ENCODE measurements at regions not wholly inside any gene's neighbourhood (a gene's known extent, or its start where the extent isn't known, plus 50 kb on each side); places are given as distances from the start of the nearest gene placed in this dataset.

- CTCF ChIA-PET: no interaction called here
- no peaks in the 10 kb centered on the region for H3K9me3 ChIP-seq (ENCODE audit: control insufficient read depth, insufficient read depth, low read depth, low read length)
Measured at GRCh38 chr7:67847092-67847787, 850.6 kb downstream of the TYW1 start.

GRCh38 chr7:67854221-67855178 is 857.9 kb downstream of the TYW1 start:
- no peak overlapping the region for H3K27ac ChIP-seq (ENCODE audit: extremely low read depth, low read depth, low read length)
- CTCF ChIA-PET: no interaction called here
- POLR2A ChIA-PET: no interaction called here

More at GRCh38 chr7:67847092-67847787, 850.6 kb downstream of the TYW1 start:
- no peaks in the 10 kb centered on the region for H3K4me1 ChIP-seq (ENCODE audit: control insufficient read depth, insufficient read depth, low read length)
- TF ChIP-seq ZNF398 (tag by site-specific recombination; IDR thresholded peaks at IDR 0.05) (no peak), SALL2 (tag by site-specific recombination; IDR thresholded peaks at IDR 0.05; ENCODE audit: borderline replicate concordance) (no peak), ZNF624 (tag by site-specific recombination; IDR thresholded peaks at IDR 0.05) (no peak), ZNF184 (tag by site-specific recombination; IDR thresholded peaks at IDR 0.05) (no peak), PRDM6 (tag by site-specific recombination; IDR thresholded peaks at IDR 0.05) (no peak), ZBTB10 (tag by site-specific recombination; IDR thresholded peaks at IDR 0.05) (no peak), ZNF473 (tag by site-specific recombination; IDR thresholded peaks at IDR 0.05) (no peak), ZNF211 (tag by site-specific recombination; IDR thresholded peaks at IDR 0.05; ENCODE audit: low read depth) (no peak), ZBTB8A (tag by site-specific recombination; IDR thresholded peaks at IDR 0.05) (no peak)
- POLR2A ChIA-PET: no interaction called here
- H3K36me3 ChIP-seq (ENCODE audit: control insufficient read depth in 2 of 2, insufficient read depth in 1 of 2, low read length in 2 of 2): no peaks in the 10 kb centered on the region
- no peak overlapping the region for H3K27ac ChIP-seq (ENCODE audit: extremely low read depth, low read depth, low read length)
- no peak overlapping the region for H3K4me3 ChIP-seq (ENCODE audit: low read depth, low read length)

GRCh38 chr7:67855322-67855721 is 858.7 kb downstream of the TYW1 start:
- TF ChIP-seq SCRT2 (tag by site-specific recombination; IDR thresholded peaks at IDR 0.05) (no peak), GLIS2 (tag by site-specific recombination; IDR thresholded peaks at IDR 0.05) (no peak), ZNF132 (tag by site-specific recombination; IDR thresholded peaks at IDR 0.05; ENCODE audit: borderline replicate concordance) (no peak), ZBTB26 (tag by site-specific recombination; optimal IDR thresholded peaks at IDR 0.05) (no peak), YY2 (tag by site-specific recombination; IDR thresholded peaks at IDR 0.05) (no peak), WT1 (tag by site-specific recombination; IDR thresholded peaks at IDR 0.05) (no peak), ZNF548 (tag by site-specific recombination; IDR thresholded peaks at IDR 0.05) (no peak), ZNF18 (tag by site-specific recombination; IDR thresholded peaks at IDR 0.05) (no peak)
- Histone ChIP-seq H3K9me3 (ENCODE audit: control insufficient read depth, insufficient read depth, low read depth, low read length) (no peaks in the 10 kb centered on the region), H3K36me3 (ENCODE audit: control insufficient read depth in 2 of 2, insufficient read depth in 1 of 2, low read length in 2 of 2) (no peaks in the 10 kb centered on the region), H3K27ac (ENCODE audit: extremely low read depth, low read depth, low read length) (no peak overlapping the region), H3K4me1 (ENCODE audit: control insufficient read depth, insufficient read depth, low read length) (no peaks in the 10 kb centered on the region), H3K4me3 (ENCODE audit: low read depth, low read length) (no peak overlapping the region)
- ChIA-PET POLR2A (no interaction called here), CTCF (no interaction called here)

More at GRCh38 chr7:67854221-67855178, 857.9 kb downstream of the TYW1 start:
- TF ChIP-seq YY2 (tag by site-specific recombination; IDR thresholded peaks at IDR 0.05) (no peak), ZNF747 (tag by site-specific recombination; IDR thresholded peaks at IDR 0.05) (no peak), ZNF37A (tag by site-specific recombination; IDR thresholded peaks at IDR 0.05) (no peak)
- Histone ChIP-seq H3K36me3 (ENCODE audit: control insufficient read depth in 2 of 2, insufficient read depth in 1 of 2, low read length in 2 of 2) (no peaks in the 10 kb centered on the region), H3K4me1 (ENCODE audit: control insufficient read depth, insufficient read depth, low read length) (no peaks in the 10 kb centered on the region), H3K9me3 (ENCODE audit: control insufficient read depth, insufficient read depth, low read depth, low read length) (no peaks in the 10 kb centered on the region), H3K4me3 (ENCODE audit: low read depth, low read length) (no peak overlapping the region)

Data from HEK293 (cell line).